ENCODE measurements at regions not wholly inside any gene's neighbourhood (a gene's known extent, or its start where the extent isn't known, plus 50 kb on each side); places are given as distances from the start of the nearest gene placed in this dataset.
"Not testable (repeated sequence)": the region's sequence is repeated elsewhere in the genome, so short reads cannot be mapped to it uniquely, and the experiment has no call there.

- H3K9me3 ChIP-seq (ENCODE audit: severe bottlenecking); H3K4me3 ChIP-seq (ENCODE audit: low read depth, low read length); H3K36me3 ChIP-seq; H3K27ac ChIP-seq; H3K27me3 ChIP-seq (ENCODE audit: insufficient read depth, low read depth, severe bottlenecking); DNase-seq: not testable (repeated sequence)
Measured at GRCh38 chr9:66837242-66837937, 63.1 kb upstream of the ZNF658 start.

Data from WERI-Rb-1 (cell line).